ENCODE measurements at regions not wholly inside any gene's neighbourhood (a gene's known extent, or its start where the extent isn't known, plus 50 kb on each side); places are given as distances from the start of the nearest gene placed in this dataset.
"Not testable (repeated sequence)": the region's sequence is repeated elsewhere in the genome, so short reads cannot be mapped to it uniquely, and the experiment has no call there.

DNA sequence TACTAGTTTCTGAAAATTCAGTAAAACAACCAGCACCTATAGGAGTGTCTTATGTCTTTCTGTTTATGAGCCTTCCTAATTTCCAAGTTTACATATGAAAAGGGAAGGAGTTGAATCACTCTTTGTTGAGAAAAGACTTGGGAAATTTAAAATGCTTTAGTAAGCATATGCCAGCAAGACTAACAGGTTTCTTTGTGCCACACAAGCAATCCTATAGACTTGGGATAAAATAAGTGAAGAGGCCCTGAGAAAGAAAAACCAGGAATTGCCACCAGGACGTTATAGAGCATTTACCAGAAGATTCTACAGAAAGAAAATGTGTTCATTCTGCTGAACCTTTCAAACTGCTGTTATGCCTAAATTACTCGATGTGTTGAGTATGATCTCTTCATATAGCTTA is 1099.1 kb downstream of the EPHA3 start:
- dilution Hi-C loops (cut with MboI; ENCODE audit: extremely low pct_ligation_motif_present, low sequenced_read_pairs); H3K27ac ChIP-seq (ENCODE audit: insufficient read depth, low read depth, low read length); H3K9me1 ChIP-seq (replicated peaks; ENCODE audit: control insufficient read depth, extremely low read depth, insufficient read depth, low read length); H3K4me1 ChIP-seq (ENCODE audit: control insufficient read depth, extremely low read depth, insufficient read depth, low read length); H3K4me3 ChIP-seq (replicated peaks in 1 of 3; ENCODE audit: insufficient read depth in 1 of 3, low read depth in 1 of 3, low read length in 3 of 3); DNase-seq (ENCODE audit: low read depth, low spot score); BruUV-seq (replicated peaks); H3K79me2 ChIP-seq (ENCODE audit: control insufficient read depth, insufficient read depth, low read length); H3K4me2 ChIP-seq (ENCODE audit: insufficient read depth, low read length); CTCF ChIA-PET; H3K9ac ChIP-seq (replicated peaks; ENCODE audit: extremely low read depth, insufficient read depth, low read length); H3K36me3 ChIP-seq (ENCODE audit: control insufficient read depth in 2 of 2, extremely low read depth in 1 of 2, insufficient read depth in 2 of 2, low read length in 2 of 2); H4K20me1 ChIP-seq (replicated peaks; ENCODE audit: control insufficient read depth, extremely low read depth, insufficient read depth, low read length); H3K27me3 ChIP-seq (ENCODE audit: control insufficient read depth in 2 of 2, insufficient read depth in 2 of 2, low read length in 2 of 2); POLR2A ChIA-PET; intact Hi-C loops (cut with micrococcal nuclease); H3K9me3 ChIP-seq (replicated peaks; ENCODE audit: control insufficient read depth, insufficient read depth, low read length); H2AFZ ChIP-seq (ENCODE audit: low read depth, low read length); FAIRE-seq: not testable (repeated sequence)

DNA sequence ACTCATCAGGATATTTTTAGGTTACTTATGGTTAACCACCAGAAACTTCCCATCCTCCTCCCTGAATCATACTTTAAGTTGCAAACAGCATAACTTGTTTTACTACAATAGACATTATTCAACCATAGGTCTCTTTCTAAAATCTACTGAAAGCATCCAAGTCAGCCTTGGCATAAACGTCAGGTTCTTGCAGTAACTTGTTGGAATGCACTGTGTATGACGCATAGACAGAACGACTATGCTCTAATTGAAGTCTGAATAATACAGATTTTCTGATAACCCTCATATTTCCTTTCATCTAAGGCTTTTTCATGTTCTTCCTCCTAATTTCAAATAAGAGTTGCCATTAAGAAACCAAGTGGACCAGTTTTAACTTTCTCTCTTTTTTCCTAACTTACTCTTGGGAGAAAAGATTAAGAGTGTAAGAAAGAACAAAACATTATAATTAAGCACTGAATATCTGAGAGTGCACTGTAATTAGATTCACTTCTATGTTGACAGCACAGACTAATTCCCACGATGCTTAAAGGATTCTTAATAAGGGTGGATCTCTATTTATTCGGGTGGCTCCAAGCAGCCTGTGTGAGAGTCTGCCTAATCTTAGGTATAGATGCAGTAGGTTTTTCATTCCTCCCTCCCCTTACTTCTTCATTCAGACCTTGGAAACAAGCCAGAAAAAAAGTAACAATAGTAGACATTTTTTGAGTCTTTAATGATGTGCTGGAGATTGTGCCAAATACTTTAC is 1100.1 kb downstream of the EPHA3 start:
- intact Hi-C loops (cut with micrococcal nuclease); H3K9ac ChIP-seq (replicated peaks; ENCODE audit: extremely low read depth, insufficient read depth, low read length); H3K79me2 ChIP-seq (ENCODE audit: control insufficient read depth, insufficient read depth, low read length); H3K9me1 ChIP-seq (replicated peaks; ENCODE audit: control insufficient read depth, extremely low read depth, insufficient read depth, low read length); BruUV-seq (replicated peaks); H3K36me3 ChIP-seq (ENCODE audit: control insufficient read depth in 2 of 2, extremely low read depth in 1 of 2, insufficient read depth in 2 of 2, low read length in 2 of 2); H3K27me3 ChIP-seq (ENCODE audit: control insufficient read depth in 2 of 2, insufficient read depth in 2 of 2, low read length in 2 of 2); H3K9me3 ChIP-seq (replicated peaks; ENCODE audit: control insufficient read depth, insufficient read depth, low read length); H3K4me3 ChIP-seq (replicated peaks in 1 of 3; ENCODE audit: insufficient read depth in 1 of 3, low read depth in 1 of 3, low read length in 3 of 3); H4K20me1 ChIP-seq (replicated peaks; ENCODE audit: control insufficient read depth, extremely low read depth, insufficient read depth, low read length); H3K4me1 ChIP-seq (ENCODE audit: control insufficient read depth, extremely low read depth, insufficient read depth, low read length); FAIRE-seq; POLR2A ChIA-PET; H3K4me2 ChIP-seq (ENCODE audit: insufficient read depth, low read length); H2AFZ ChIP-seq (ENCODE audit: low read depth, low read length); H3K27ac ChIP-seq (ENCODE audit: insufficient read depth, low read depth, low read length); CTCF ChIA-PET; dilution Hi-C loops (cut with MboI; ENCODE audit: extremely low pct_ligation_motif_present, low sequenced_read_pairs); DNase-seq (ENCODE audit: low read depth, low spot score): not testable (repeated sequence)

GRCh38 chr3:90221900-90222299 is 1114.5 kb downstream of the EPHA3 start:
- ChIA-PET POLR2A (no interaction called here), CTCF (no interaction called here)
- Histone ChIP-seq H3K4me2 (ENCODE audit: insufficient read depth, low read length) (no peak overlapping the region), H3K79me2 (ENCODE audit: control insufficient read depth, insufficient read depth, low read length) (no peaks in the 10 kb centered on the region), H3K36me3 (ENCODE audit: control insufficient read depth in 2 of 2, extremely low read depth in 1 of 2, insufficient read depth in 2 of 2, low read length in 2 of 2) (no peaks in the 10 kb centered on the region), H3K4me1 (ENCODE audit: control insufficient read depth, extremely low read depth, insufficient read depth, low read length) (no peaks in the 10 kb centered on the region), H3K9me3 (replicated peaks; ENCODE audit: control insufficient read depth, insufficient read depth, low read length) (no peaks in the 10 kb centered on the region), H3K9ac (replicated peaks; ENCODE audit: extremely low read depth, insufficient read depth, low read length) (no peak overlapping the region), H3K27ac (ENCODE audit: insufficient read depth, low read depth, low read length) (no peak overlapping the region), H3K27me3 (ENCODE audit: control insufficient read depth in 2 of 2, insufficient read depth in 2 of 2, low read length in 2 of 2) (no peaks in the 10 kb centered on the region), H2AFZ (ENCODE audit: low read depth, low read length) (no peak overlapping the region), H4K20me1 (replicated peaks; ENCODE audit: control insufficient read depth, extremely low read depth, insufficient read depth, low read length) (no peaks in the 10 kb centered on the region), H3K4me3 (replicated peaks in 1 of 3; ENCODE audit: insufficient read depth in 1 of 3, low read depth in 1 of 3, low read length in 3 of 3) (no peak overlapping the region), H3K9me1 (replicated peaks; ENCODE audit: control insufficient read depth, extremely low read depth, insufficient read depth, low read length) (no peaks in the 10 kb centered on the region)
- FAIRE-seq (no peak), DNase-seq (ENCODE audit: low read depth, low spot score) (no peak)
- no TSS peak for BruUV-seq (replicated peaks)
- intact Hi-C loops (cut with micrococcal nuclease) (no loop called here), dilution Hi-C loops (cut with MboI; ENCODE audit: extremely low pct_ligation_motif_present, low sequenced_read_pairs) (no loop called here)
- TF ChIP-seq, protein P1, sequence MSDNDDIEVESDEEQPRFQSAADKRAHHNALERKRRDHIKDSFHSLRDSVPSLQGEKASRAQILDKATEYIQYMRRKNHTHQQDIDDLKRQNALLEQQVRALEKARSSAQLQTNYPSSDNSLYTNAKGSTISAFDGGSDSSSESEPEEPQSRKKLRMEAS (IDR thresholded peaks at IDR 0.05; ENCODE audit: insufficient read depth, insufficient read length), result no peak
- no peak for TF ChIP-seq JUN (IDR thresholded peaks at IDR 0.05; ENCODE audit: borderline replicate concordance, insufficient read depth, insufficient read length, low read depth)
- no peak for TF ChIP-seq CTCF (IDR thresholded peaks at IDR 0.05; ENCODE audit: extremely low read depth in 1 of 2, insufficient read depth in 1 of 2, low read depth in 1 of 2, low read length in 2 of 2)
- TF ChIP-seq EZH2 (IDR thresholded peaks at IDR 0.05; ENCODE audit: borderline replicate concordance, low read depth, low read length, severe bottlenecking), result no peak
- no peak for TF ChIP-seq MYC (IDR thresholded peaks at IDR 0.05; ENCODE audit: low read depth, low read length)
- no peak for TF ChIP-seq GATA2 (IDR thresholded peaks at IDR 0.05; ENCODE audit: insufficient read depth, insufficient read length, low read depth, low read length)
- TF ChIP-seq POLR2A (IDR thresholded peaks at IDR 0.05; ENCODE audit: low read depth, low read length), result no peak
- no peak for TF ChIP-seq FOS (IDR thresholded peaks at IDR 0.05; ENCODE audit: borderline replicate concordance, insufficient read depth, low read length)
- TF ChIP-seq POLR2AphosphoS5 (IDR thresholded peaks at IDR 0.05; ENCODE audit: insufficient read depth, low read depth, low read length), result no peak

All from endothelial cell of umbilical vein (primary cell).